CD14-positive monocyte (primary cell): ENCODE measurements at regions not wholly inside any gene's neighbourhood (a gene's known extent, or its start where the extent isn't known, plus 50 kb on each side); places are given as distances from the start of the nearest gene placed in this dataset.

Source experiments
- DNase-seq, 3 donors: peaks; one replicate each; pipeline ENCODE4 v3.0.0-alpha.2; 2011 to 2022
- H2AFZ ChIP-seq: 2 replicates; pipeline ENCODE4 v1.6.0; 2012; ENCODE audit warnings: mild to moderate bottlenecking, low read depth, low read length, inconsistent platforms; ENCODE audit not compliant: insufficient read depth, poor library complexity, severe bottlenecking
- H3K27ac ChIP-seq, 2 donors: 1 replicate in 1 of 2; 2 replicates in 1 of 2; pipeline ENCODE4 v1.5.1; 2012 to 2013; ENCODE audit warnings: low read length in 2 of 2, control low read depth in 1 of 2, inconsistent platforms in 1 of 2, low read depth in 1 of 2, mild to moderate bottlenecking in 1 of 2
- H3K27me3 ChIP-seq, 2 donors: one replicate each; pipeline versions ENCODE4 v1.6.0 to v1.6.1; 2011 to 2013; ENCODE audit warnings: low read length in 2 of 2; ENCODE audit not compliant: control insufficient read depth in 2 of 2, insufficient read depth in 2 of 2
- H3K36me3 ChIP-seq, 2 donors: replicated peaks in 1 of 2; 1 replicate in 1 of 2; 2 replicates in 1 of 2; pipeline versions ENCODE4 v1.5.1 to v1.6.1; 2012 to 2013; ENCODE audit warnings: low read length in 2 of 2, control low read depth in 1 of 2, inconsistent platforms in 1 of 2, mild to moderate bottlenecking in 1 of 2; ENCODE audit not compliant: insufficient read depth in 2 of 2, control insufficient read depth in 1 of 2
- H3K4me1 ChIP-seq, 2 donors: 1 replicate in 1 of 2; 2 replicates in 1 of 2; pipeline versions ENCODE4 v1.5.1 to v1.6.1; 2012 to 2013; ENCODE audit warnings: low read length in 2 of 2, control low read depth in 1 of 2, inconsistent platforms in 1 of 2, mild to moderate bottlenecking in 1 of 2, moderate library complexity in 1 of 2; ENCODE audit not compliant: insufficient read depth in 2 of 2, control insufficient read depth in 1 of 2
- H3K4me2 ChIP-seq: replicated peaks from 2 replicates; pipeline ENCODE3; 2012; ENCODE audit warnings: low read length, moderate library complexity, mild to moderate bottlenecking; ENCODE audit not compliant: poor library complexity, severe bottlenecking; ENCODE audit errors: extremely low read depth
- H3K4me3 ChIP-seq, 3 experiments: fragments of 200-600 bp in 1 of 3; sonication (generic) in 1 of 3; replicated peaks in 1 of 3; 1 replicate in 2 of 3; 2 replicates in 1 of 3; pipeline ENCODE4 v1.5.1; 2011 to 2013; ENCODE audit warnings: low read length in 3 of 3, mild to moderate bottlenecking in 3 of 3, control low read depth in 2 of 3, low read depth in 2 of 3, inconsistent platforms in 1 of 3, moderate library complexity in 1 of 3
- H3K79me2 ChIP-seq: 2 replicates; pipeline ENCODE4 v1.6.0; 2012; ENCODE audit warnings: mild to moderate bottlenecking, control low read depth, inconsistent platforms, low read length, moderate library complexity; ENCODE audit not compliant: insufficient read depth
- H3K9ac ChIP-seq: 2 replicates; pipeline ENCODE4 v1.6.0; 2017; ENCODE audit warnings: low read length, mild to moderate bottlenecking; ENCODE audit not compliant: insufficient read depth, poor library complexity, severe bottlenecking
- H3K9me3 ChIP-seq, 2 donors: replicated peaks in 1 of 2; 1 replicate in 1 of 2; 2 replicates in 1 of 2; pipeline versions ENCODE4 v1.5.1 to v1.6.1; 2012 to 2013; ENCODE audit warnings: low read length in 2 of 2, control low read depth in 1 of 2; ENCODE audit not compliant: control insufficient read depth in 1 of 2, insufficient read depth in 1 of 2
- H4K20me1 ChIP-seq: 2 replicates; pipeline ENCODE4 v1.6.0; 2012; ENCODE audit warnings: mild to moderate bottlenecking, low read length, control low read depth, moderate library complexity; ENCODE audit not compliant: insufficient read depth
- H3K27ac Mint-ChIP-seq, 7 donors: one replicate each; pipeline ENCODE4 v1.8.0; 2020; ENCODE audit warnings: mild to moderate bottlenecking in 7 of 7, mixed read lengths in 7 of 7, moderate library complexity in 6 of 7, inconsistent platforms in 2 of 7
- H3K27me3 Mint-ChIP-seq, 3 donors: one replicate each; pipeline ENCODE4 v1.8.0; 2021 to 2022; ENCODE audit warnings: low read depth in 3 of 3, mild to moderate bottlenecking in 3 of 3, mixed read lengths in 3 of 3, moderate library complexity in 3 of 3, inconsistent platforms in 1 of 3
- H3K36me3 Mint-ChIP-seq, 2 donors: one replicate each; pipeline ENCODE4 v1.8.0; 2020; ENCODE audit warnings: mixed read lengths in 2 of 2, inconsistent platforms in 1 of 2, mild to moderate bottlenecking in 1 of 2
- H3K4me1 Mint-ChIP-seq: one replicate; pipeline ENCODE4 v1.8.0; 2020; ENCODE audit warnings: mild to moderate bottlenecking, mixed read lengths
- H3K4me3 Mint-ChIP-seq, 2 donors: one replicate each; pipeline ENCODE4 v1.8.0; 2020; ENCODE audit warnings: mild to moderate bottlenecking in 2 of 2, mixed read lengths in 2 of 2, moderate library complexity in 1 of 2
- H3K9me3 Mint-ChIP-seq, 7 donors: one replicate each; pipeline ENCODE4 v1.8.0; 2020 to 2022; ENCODE audit warnings: mixed read lengths in 7 of 7, mild to moderate bottlenecking in 6 of 7, moderate library complexity in 6 of 7, inconsistent platforms in 2 of 7
- WGBS: methylation state at CpG from one replicate; pipeline ENCODE4 v1.1.5; 2013; ENCODE audit warnings: missing lambda C conversion rate; ENCODE audit not compliant: insufficient coverage; 5-methylcytosine and 5-hydroxymethylcytosine counted together
- intact Hi-C, 2 donors: fragments of 100-400 bp; cut with micrococcal nuclease; formaldehyde crosslinking; loops; one replicate each; pipeline versions ENCODE4 v1.15.0 to v1.15.1; 2023
- TF ChIP-seq, protein P1 (sequence below): fragments of 200-600 bp; IDR thresholded peaks from one replicate; pipeline ENCODE4 v1.8.0; 2022; ENCODE audit warnings: antibody characterized with exemption, mild to moderate bottlenecking

GRCh38 chr2:21814588-21815149 is 690.9 kb downstream of the TDRD15 start:
- H3K4me3 ChIP-seq: no peak overlapping the region
- Mint-ChIP-seq H3K36me3 (no peaks in the 10 kb centered on the region), H3K27ac (no peak overlapping the region)

DNA sequence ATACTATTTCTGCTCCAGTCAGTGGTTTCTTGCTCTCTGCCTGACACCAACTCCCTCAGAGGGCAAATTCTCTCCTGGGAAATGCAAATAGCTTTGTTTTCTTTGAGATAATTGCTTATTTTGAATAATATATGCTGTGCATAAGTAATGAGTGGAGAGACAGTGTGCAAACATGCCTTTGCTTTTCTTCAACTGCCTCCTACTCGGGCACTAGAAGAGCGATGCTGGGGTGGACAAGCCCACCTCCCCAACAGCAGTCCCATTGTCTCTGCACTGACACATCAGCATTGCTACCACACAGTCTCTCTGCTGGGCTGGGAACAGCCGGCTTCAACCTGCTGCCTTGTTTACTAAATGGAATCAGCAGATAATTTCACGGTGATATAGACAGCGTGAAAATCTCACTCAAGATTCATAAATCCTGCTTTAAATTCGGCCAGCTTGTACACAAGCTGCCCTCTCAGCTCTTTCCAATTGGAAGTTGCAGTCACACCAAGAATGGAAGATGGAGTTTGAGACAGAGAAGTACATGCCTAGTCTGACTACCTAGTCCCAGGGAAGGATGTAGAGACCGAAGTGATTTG is 694.5 kb downstream of the TDRD15 start:
- intact Hi-C loops: no loop called here
- DNase-seq: no peak
- no peaks in the 10 kb centered on the region for H3K36me3 ChIP-seq
- H3K36me3 Mint-ChIP-seq: no peaks in the 10 kb centered on the region
- H3K4me2 ChIP-seq: no peak overlapping the region
- TF ChIP-seq, protein P1, sequence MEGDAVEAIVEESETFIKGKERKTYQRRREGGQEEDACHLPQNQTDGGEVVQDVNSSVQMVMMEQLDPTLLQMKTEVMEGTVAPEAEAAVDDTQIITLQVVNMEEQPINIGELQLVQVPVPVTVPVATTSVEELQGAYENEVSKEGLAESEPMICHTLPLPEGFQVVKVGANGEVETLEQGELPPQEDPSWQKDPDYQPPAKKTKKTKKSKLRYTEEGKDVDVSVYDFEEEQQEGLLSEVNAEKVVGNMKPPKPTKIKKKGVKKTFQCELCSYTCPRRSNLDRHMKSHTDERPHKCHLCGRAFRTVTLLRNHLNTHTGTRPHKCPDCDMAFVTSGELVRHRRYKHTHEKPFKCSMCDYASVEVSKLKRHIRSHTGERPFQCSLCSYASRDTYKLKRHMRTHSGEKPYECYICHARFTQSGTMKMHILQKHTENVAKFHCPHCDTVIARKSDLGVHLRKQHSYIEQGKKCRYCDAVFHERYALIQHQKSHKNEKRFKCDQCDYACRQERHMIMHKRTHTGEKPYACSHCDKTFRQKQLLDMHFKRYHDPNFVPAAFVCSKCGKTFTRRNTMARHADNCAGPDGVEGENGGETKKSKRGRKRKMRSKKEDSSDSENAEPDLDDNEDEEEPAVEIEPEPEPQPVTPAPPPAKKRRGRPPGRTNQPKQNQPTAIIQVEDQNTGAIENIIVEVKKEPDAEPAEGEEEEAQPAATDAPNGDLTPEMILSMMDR: no peak
- H3K27ac ChIP-seq: no peak overlapping the region
- WGBS: 85% methylated on average over 4 of the region's 7 CpGs
- H3K9me3 ChIP-seq: peaks cover 4 to 7% of the 10 kb centered on the region in 2 donors
- H3K27me3 ChIP-seq: no peaks in the 10 kb centered on the region
- H3K4me1 Mint-ChIP-seq: no peaks in the 10 kb centered on the region
- no peaks in the 10 kb centered on the region for H4K20me1 ChIP-seq
- no peak overlapping the region for H3K4me3 ChIP-seq
- H2AFZ ChIP-seq: no peak overlapping the region
- no peaks in the 10 kb centered on the region for H3K27me3 Mint-ChIP-seq
- H3K79me2 ChIP-seq: no peaks in the 10 kb centered on the region
- H3K27ac Mint-ChIP-seq: no peak overlapping the region
- H3K4me3 Mint-ChIP-seq: no peak overlapping the region
- H3K9me3 Mint-ChIP-seq: peaks cover 0 to 12% (median 2%) of the 10 kb centered on the region in 7 donors
- no peaks in the 10 kb centered on the region for H3K4me1 ChIP-seq
- H3K9ac ChIP-seq: no peak overlapping the region

More at GRCh38 chr2:21814588-21815149, 690.9 kb downstream of the TDRD15 start:
- Histone ChIP-seq H3K4me1 (no peaks in the 10 kb centered on the region), H3K4me2 (no peak overlapping the region), H3K27ac (no peak overlapping the region), H4K20me1 (no peaks in the 10 kb centered on the region), H3K27me3 (no peaks in the 10 kb centered on the region), H3K9ac (no peak overlapping the region), H3K79me2 (no peaks in the 10 kb centered on the region), H3K9me3 (peaks cover 4 to 7% of the 10 kb centered on the region in 2 donors), H3K36me3 (no peaks in the 10 kb centered on the region), H2AFZ (no peak overlapping the region)
- no peak for DNase-seq
- Mint-ChIP-seq H3K9me3 (peaks cover 0 to 12% (median 2%) of the 10 kb centered on the region in 7 donors), H3K27me3 (no peaks in the 10 kb centered on the region), H3K4me3 (no peak overlapping the region), H3K4me1 (no peaks in the 10 kb centered on the region)
- TF ChIP-seq, protein P1: no peak
- intact Hi-C loops: no loop called here
- WGBS: no CpG with 5 or more reads among the region's 4 CpGs
